PFSK-1 (cell line): ENCODE measurements at regions not wholly inside any gene's neighbourhood (a gene's known extent, or its start where the extent isn't known, plus 50 kb on each side); places are given as distances from the start of the nearest gene placed in this dataset.

ENCODE experiments used
- FOXP2 ChIP-seq: optimal IDR thresholded peaks from 2 replicates; pipeline ENCODE3; 2011; ENCODE audit warnings: borderline replicate concordance, control low read depth, inconsistent platforms; ENCODE audit not compliant: insufficient read depth; ENCODE audit errors: extremely low read length, extremely low read depth
- POLR2AphosphoS5 ChIP-seq: IDR thresholded peaks from 2 replicates; pipeline ENCODE4 v1.6.1; 2012; ENCODE audit warnings: low read depth, mild to moderate bottlenecking, control low read depth, low read length, moderate library complexity
- REST ChIP-seq, 2 experiments: IDR thresholded peaks; 2 replicates each; pipeline versions ENCODE4 v1.6.1 to v1.8.0; 2011 to 2012; ENCODE audit warnings: low read depth in 2 of 2, low read length in 2 of 2, control low read depth in 1 of 2, inconsistent platforms in 1 of 2, mild to moderate bottlenecking in 1 of 2, moderate library complexity in 1 of 2; ENCODE audit not compliant: insufficient read depth in 1 of 2
- SIN3A ChIP-seq: IDR thresholded peaks from 2 replicates; pipeline ENCODE4 v1.6.1; 2012; ENCODE audit warnings: mild to moderate bottlenecking, low read length, moderate library complexity, borderline replicate concordance; ENCODE audit not compliant: insufficient read depth
- TAF1 ChIP-seq: IDR thresholded peaks from 2 replicates; pipeline ENCODE4 v1.6.1; 2012; ENCODE audit warnings: low read length, control low read depth, borderline replicate concordance; ENCODE audit not compliant: insufficient read depth

- TF ChIP-seq TAF1 (no peak), POLR2AphosphoS5 (no peak), FOXP2 (no peak), REST (IDR thresholded peaks at IDR 0.05; ENCODE audit: insufficient read depth in 1 of 2, low read depth in 2 of 2, low read length in 2 of 2) (no peak), SIN3A (no peak)
These were observed 151.1 kb upstream of the ARHGEF26 start for GRCh38 chr3:153970047-153970446.

GRCh38 chr3:153970741-153971347 lies 150.3 kb upstream of the ARHGEF26 start:
- TF ChIP-seq TAF1 (no peak), REST (IDR thresholded peaks at IDR 0.05; ENCODE audit: insufficient read depth in 1 of 2, low read depth in 2 of 2, low read length in 2 of 2) (no peak), SIN3A (no peak), FOXP2 (no peak), POLR2AphosphoS5 (no peak)

- TF ChIP-seq REST (IDR thresholded peaks at IDR 0.05; ENCODE audit: insufficient read depth in 1 of 2, low read depth in 2 of 2, low read length in 2 of 2) = no peak
- TF ChIP-seq SIN3A = no peak
- TF ChIP-seq FOXP2 = no peak
- no peak for TF ChIP-seq POLR2AphosphoS5
- no peak for TF ChIP-seq TAF1
These were observed 148.3 kb upstream of the ARHGEF26 start for GRCh38 chr3:153972862-153973261.

GRCh38 chr3:153973722-153974265 lies 147.4 kb upstream of the ARHGEF26 start:
- TF ChIP-seq TAF1 = no peak
- TF ChIP-seq REST (IDR thresholded peaks at IDR 0.05; ENCODE audit: insufficient read depth in 1 of 2, low read depth in 2 of 2, low read length in 2 of 2) = no peak
- no peak for TF ChIP-seq SIN3A

- TF ChIP-seq TAF1 = no peak
- TF ChIP-seq POLR2AphosphoS5 = no peak
- TF ChIP-seq REST (IDR thresholded peaks at IDR 0.05; ENCODE audit: insufficient read depth in 1 of 2, low read depth in 2 of 2, low read length in 2 of 2) = no peak
- no peak for TF ChIP-seq SIN3A
- no peak for TF ChIP-seq FOXP2
These were observed 146.6 kb upstream of the ARHGEF26 start for GRCh38 chr3:153974614-153975013.
